GM18867 (cell line): ENCODE measurements at regions not wholly inside any gene's neighbourhood (a gene's known extent, or its start where the extent isn't known, plus 50 kb on each side); places are given as distances from the start of the nearest gene placed in this dataset.
A peak's percentile ranks its signal among the peaks of the same experiment; 100 is the strongest.

Experiments used
- ATAC-seq: cut with Tn5 transposase; IDR thresholded peaks from one replicate; pipeline ENCODE4 v1.9.1; 2021; ENCODE audit warnings: mild to moderate bottlenecking, moderate library complexity; ENCODE audit not compliant: unreplicated experiment

GRCh38 chr11:45365961-45366618 lies 79.9 kb upstream of the SYT13 start:
- ATAC-seq, result no peak

DNA sequence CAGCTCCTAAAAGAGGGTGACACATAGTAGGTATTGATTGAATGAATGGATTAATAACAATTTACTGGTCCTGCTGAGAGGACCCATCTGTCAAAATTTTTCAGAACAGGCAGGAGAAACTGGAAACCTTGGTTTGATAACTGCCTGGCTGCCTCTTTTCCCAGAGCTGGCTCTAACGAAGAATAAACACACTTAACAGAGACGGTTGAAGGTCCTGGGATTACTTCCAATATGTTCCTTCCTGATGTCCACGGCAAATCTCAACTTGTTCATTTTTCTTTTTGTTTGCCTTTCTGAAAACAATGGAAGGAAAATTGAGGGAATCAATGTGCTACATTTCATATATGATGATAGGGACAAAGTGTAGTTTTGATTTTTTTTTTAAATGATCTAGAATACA lies 76.5 kb upstream of the SYT13 start:
- no peak for ATAC-seq

DNA sequence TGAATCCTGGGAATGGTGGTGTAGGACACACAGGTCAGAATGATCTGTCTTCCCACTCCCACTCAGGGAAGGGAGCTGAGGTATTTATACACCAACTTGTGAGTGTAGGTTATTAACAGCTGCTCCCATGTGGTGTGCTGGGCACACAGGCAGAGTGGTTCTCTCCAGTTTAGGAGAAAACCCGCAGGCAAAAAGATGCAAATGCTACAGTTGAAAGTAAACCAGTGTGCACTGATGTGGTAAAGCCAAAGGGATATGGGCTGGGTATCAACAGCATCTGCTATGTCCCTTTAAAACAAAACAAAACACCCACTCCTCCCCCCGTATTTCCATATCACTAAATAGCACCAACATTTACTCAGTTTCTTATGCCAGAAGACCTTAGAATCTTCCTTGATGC lies 75.4 kb upstream of the SYT13 start:
- ATAC-seq, result no peak

GRCh38 chr11:45355706-45356041 lies 69.5 kb upstream of the SYT13 start:
- no peak for ATAC-seq

GRCh38 chr11:45354976-45355705 lies 69.0 kb upstream of the SYT13 start:
- ATAC-seq, result peak; percentile 99

- no peak for ATAC-seq
These were observed 62.6 kb upstream of the SYT13 start for GRCh38 chr11:45348729-45349128.

- no peak for ATAC-seq
These were observed 61.4 kb upstream of the SYT13 start for GRCh38 chr11:45347348-45348082.

GRCh38 chr11:45345491-45345890 lies 59.4 kb upstream of the SYT13 start:
- no peak for ATAC-seq

- ATAC-seq, result no peak
These were observed 57.9 kb upstream of the SYT13 start for GRCh38 chr11:45344028-45344427.

DNA sequence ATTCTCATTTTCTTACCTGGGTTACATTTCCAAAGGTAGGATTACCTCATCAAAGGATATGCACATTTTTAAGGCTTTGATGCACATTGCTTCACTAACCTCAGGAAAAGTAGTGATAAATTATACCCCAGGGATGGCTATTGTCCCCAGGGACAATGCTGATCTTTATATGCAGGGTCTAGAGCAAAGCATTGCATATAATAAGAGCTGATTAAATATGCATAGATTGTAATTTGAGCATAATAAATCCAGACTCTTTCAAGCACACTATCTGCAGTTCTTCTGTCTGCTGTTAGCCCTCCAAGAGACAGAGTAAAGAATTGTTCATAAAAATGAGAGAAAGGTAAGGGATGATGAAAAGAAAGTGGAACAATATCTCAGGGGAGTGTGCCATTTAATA lies 57.3 kb upstream of the SYT13 start:
- ATAC-seq, result no peak

- ATAC-seq, result no peak
These were observed 55.2 kb upstream of the SYT13 start for GRCh38 chr11:45341372-45341771.

DNA sequence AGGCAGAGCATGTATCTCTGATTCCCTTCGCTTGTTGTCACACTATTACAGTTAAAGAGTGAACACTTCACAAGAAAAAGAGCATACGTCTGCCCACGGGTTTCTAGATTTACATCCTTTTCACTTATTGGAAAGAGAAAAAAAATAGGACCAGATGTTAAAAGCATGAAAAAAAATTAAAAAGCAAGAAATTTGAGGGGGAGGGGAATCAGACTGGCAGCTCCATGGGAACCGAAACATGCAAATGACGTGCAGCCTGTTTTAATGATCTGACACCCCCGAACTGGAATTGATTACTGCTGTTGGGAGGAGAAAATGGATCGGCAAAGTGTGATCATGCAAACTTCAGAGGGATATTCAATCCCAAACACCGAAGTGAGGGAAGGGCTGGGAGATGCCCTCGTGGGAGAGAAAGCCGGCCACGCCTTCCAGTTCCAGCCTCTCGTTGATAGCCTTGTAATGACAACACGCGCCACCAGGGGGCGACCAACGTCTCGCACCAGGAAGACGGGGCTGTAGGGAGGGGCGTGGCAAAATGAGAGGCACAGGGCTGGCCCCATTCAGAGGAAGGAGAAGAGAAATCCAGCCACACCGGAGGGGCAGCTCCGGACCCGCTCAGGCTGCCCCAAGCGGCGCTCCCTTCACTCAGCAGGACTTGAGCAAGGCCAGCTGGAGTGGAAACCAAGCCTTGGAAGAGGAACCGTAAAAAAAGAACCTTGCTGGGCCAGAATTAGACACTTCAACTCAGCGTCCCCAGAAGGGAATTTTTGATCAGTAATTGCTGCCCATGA lies 53.8 kb upstream of the SYT13 start:
- peak; percentile 97 for ATAC-seq

GRCh38 chr11:45337583-45338360 lies 51.6 kb upstream of the SYT13 start:
- ATAC-seq, result no peak

DNA sequence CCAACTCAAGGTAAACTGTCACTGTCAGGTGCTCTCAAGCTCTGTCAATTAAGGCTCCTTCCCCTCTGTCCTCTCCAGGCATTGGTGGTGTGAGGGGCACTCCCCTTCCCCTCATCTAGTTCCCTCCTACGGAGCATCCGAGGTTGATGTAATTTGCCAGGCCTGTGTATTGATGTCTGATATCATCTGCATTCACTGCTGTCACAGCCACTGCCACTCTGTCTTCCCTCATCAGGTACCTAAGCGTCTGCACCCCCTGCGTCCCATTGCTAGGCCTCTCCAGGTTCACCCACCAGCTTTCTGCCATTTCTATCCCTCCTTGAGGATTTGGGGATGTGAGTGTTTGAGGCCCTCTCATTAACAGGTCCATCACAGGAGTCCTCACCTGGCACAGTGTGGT lies 50.0 kb upstream of the SYT13 start:
- ATAC-seq, result no peak
